HCT116 (cell line): ENCODE measurements at regions not wholly inside any gene's neighbourhood (a gene's known extent, or its start where the extent isn't known, plus 50 kb on each side); places are given as distances from the start of the nearest gene placed in this dataset.

ENCODE experiments used
- ATAC-seq: fragments of 200-7000 bp; cut with Tn5 transposase; 2 replicates; pipeline ENCODE4 v1.9.1; 2020; ENCODE audit warnings: mild to moderate bottlenecking, moderate library complexity
- BruUV-seq: library from RNA; stranded (reverse); fragments of 400-500 nt; replicated peaks from 2 replicates; lab custom pipeline; 2021; lab: Mats Ljungman, UMichigan
- CTCF ChIA-PET: fragments of 300-600 bp; sonication (Branson Sonifier 250); formaldehyde crosslinking; loops from one replicate; lab custom pipeline; 2021; ENCODE audit warnings: antibody characterized with exemption; lab: Charles Lee
- POLR2A ChIA-PET: fragments of 300-600, 350-600 bp; sonication (Branson Sonifier 250); formaldehyde crosslinking; loops from one replicate; lab custom pipeline; 2021; ENCODE audit warnings: antibody characterized with exemption; lab: Charles Lee
- RAD21 ChIA-PET, 2 experiments: fragments of 300-600 bp; sonication (Branson Sonifier 250); formaldehyde crosslinking; loops; one replicate each; lab custom pipeline; 2023; ENCODE audit warnings: low total read pairs in 2 of 2; ENCODE audit not compliant: uncharacterized antibody in 2 of 2, unreplicated experiment in 2 of 2, low non-redundant PET in 1 of 2; lab: Charles Lee
- DNase-seq: peaks from one replicate; pipeline ENCODE4 v3.0.0-alpha.2; 2010; ENCODE audit warnings: low read depth, low spot score
- H2AFZ ChIP-seq: fragments of 200-600 bp; shearing (Covaris generic), sonication (generic); 2 replicates; pipeline ENCODE4 v1.6.1; 2017; ENCODE audit warnings: low read depth, mixed run types, mixed read lengths, antibody characterized with exemption, low read length; ENCODE audit not compliant: poor library complexity, severe bottlenecking
- H3K27ac ChIP-seq: 2 replicates; pipeline ENCODE4 v1.5.1; 2012; ENCODE audit warnings: low read depth, low read length
- H3K27me3 ChIP-seq: fragments of 200-600 bp; sonication (generic); 2 replicates; pipeline ENCODE4 v1.6.1; 2016; ENCODE audit warnings: mixed run types, low read length, mixed read lengths; ENCODE audit not compliant: insufficient read depth
- H3K36me3 ChIP-seq, 2 experiments: fragments of 200-500 bp in 1 of 2; fragments of 200-600 bp in 1 of 2; sonication (Bioruptor generic) in 1 of 2; sonication (generic) in 1 of 2; 2 replicates each; pipeline versions ENCODE4 v1.5.1 to v1.6.1; 2014 to 2016; ENCODE audit warnings: low read length in 2 of 2, inconsistent platforms in 1 of 2, mixed read lengths in 1 of 2, mixed run types in 1 of 2; ENCODE audit not compliant: insufficient read depth in 2 of 2, control insufficient read depth in 1 of 2
- H3K4me1 ChIP-seq, 2 experiments: fragments of 200-600 bp in 1 of 2; sonication (generic) in 1 of 2; 2 replicates each; pipeline versions ENCODE4 v1.5.1 to v1.6.1; 2012 to 2017; ENCODE audit warnings: low read length in 2 of 2, inconsistent platforms in 1 of 2, mild to moderate bottlenecking in 1 of 2, mixed read lengths in 1 of 2, mixed run types in 1 of 2, moderate library complexity in 1 of 2; ENCODE audit not compliant: insufficient read depth in 2 of 2, control insufficient read depth in 1 of 2
- H3K4me2 ChIP-seq: fragments of 200-600 bp; sonication (generic); 2 replicates; pipeline ENCODE4 v1.6.1; 2017; ENCODE audit warnings: mixed run types, low read length, mixed read lengths
- H3K4me3 ChIP-seq, 2 experiments: fragments of 200-600 bp in 1 of 2; sonication (generic) in 1 of 2; replicated peaks in 1 of 2; 2 replicates each; pipeline ENCODE4 v1.5.1; 2011 to 2016; ENCODE audit warnings: low read length in 2 of 2, control low read depth in 1 of 2, low read depth in 1 of 2, mild to moderate bottlenecking in 1 of 2, mixed read lengths in 1 of 2, mixed run types in 1 of 2
- H3K79me2 ChIP-seq: fragments of 200-600 bp; sonication (generic); 2 replicates; pipeline ENCODE4 v1.6.1; 2017; ENCODE audit warnings: mild to moderate bottlenecking, mixed run types, low read length, moderate library complexity, mixed read lengths; ENCODE audit not compliant: insufficient read depth
- H3K9ac ChIP-seq: fragments of 200-600 bp; sonication (generic); 2 replicates; pipeline ENCODE4 v1.6.1; 2016; ENCODE audit warnings: low read length, mixed read lengths
- H3K9me2 ChIP-seq: fragments of 200-600 bp; sonication (generic), shearing (Covaris generic); 2 replicates; pipeline ENCODE4 v1.6.1; 2017; ENCODE audit warnings: mixed run types, mild to moderate bottlenecking, moderate library complexity; ENCODE audit not compliant: insufficient read depth
- H3K9me3 ChIP-seq, 2 experiments: fragments of 200-500 bp in 1 of 2; fragments of 200-600 bp in 1 of 2; sonication (Bioruptor generic) in 1 of 2; sonication (generic) in 1 of 2; 2 replicates each; pipeline ENCODE4 v1.6.1; 2014 to 2017; ENCODE audit warnings: low read length in 2 of 2, mixed read lengths in 2 of 2, inconsistent platforms in 1 of 2, low read depth in 1 of 2, mild to moderate bottlenecking in 1 of 2, mixed run types in 1 of 2, moderate library complexity in 1 of 2; ENCODE audit not compliant: control insufficient read depth in 1 of 2, insufficient read depth in 1 of 2
- H4K20me1 ChIP-seq: fragments of 200-600 bp; sonication (generic), shearing (Covaris generic); 2 replicates; pipeline ENCODE4 v1.6.1; 2017; ENCODE audit warnings: mixed run types, mild to moderate bottlenecking, moderate library complexity; ENCODE audit not compliant: insufficient read depth
- CBX3 ChIP-seq: IDR thresholded peaks from 2 replicates; pipeline ENCODE4 v1.6.1; 2012; ENCODE audit warnings: low read depth
- CEBPB ChIP-seq: IDR thresholded peaks from 2 replicates; pipeline ENCODE4 v1.6.1; 2012; ENCODE audit warnings: low read depth
- EGR1 ChIP-seq: IDR thresholded peaks from 2 replicates; pipeline ENCODE4 v1.6.1; 2012; ENCODE audit warnings: low read depth
- EZH2phosphoT487 ChIP-seq: fragments of 200-600 bp; IDR thresholded peaks from 2 replicates; pipeline ENCODE4 v1.6.1; 2018; ENCODE audit warnings: antibody characterized with exemption, borderline replicate concordance
- JUND ChIP-seq: IDR thresholded peaks from 2 replicates; pipeline ENCODE4 v1.6.1; 2012
- POLR2AphosphoS5 ChIP-seq: IDR thresholded peaks from 2 replicates; pipeline ENCODE4 v1.6.1; 2011; ENCODE audit warnings: mild to moderate bottlenecking, low read depth, low read length, moderate library complexity
- SIN3A ChIP-seq: IDR thresholded peaks from 2 replicates; pipeline ENCODE4 v1.6.1; 2012; ENCODE audit warnings: low read depth
- SP1 ChIP-seq: IDR thresholded peaks from 2 replicates; pipeline ENCODE4 v1.6.1; 2012; ENCODE audit warnings: low read depth
- YY1 ChIP-seq: IDR thresholded peaks from 2 replicates; pipeline ENCODE4 v1.6.1; 2011; ENCODE audit warnings: low read length, low read depth, moderate library complexity, mild to moderate bottlenecking; ENCODE audit not compliant: insufficient replicate concordance; ENCODE audit errors: extremely low read depth
- ZFX ChIP-seq: fragments of 450-650 bp; IDR thresholded peaks from 2 replicates; pipeline ENCODE4 v1.6.1; 2017
- ZNF274 ChIP-seq: fragments of 200-500 bp; sonication (Bioruptor generic); IDR thresholded peaks from 2 replicates; pipeline ENCODE4 v1.6.1; 2014; ENCODE audit warnings: mild to moderate bottlenecking, low read depth, low read length, inconsistent platforms
- intact Hi-C: fragments of 100-400 bp; cut with micrococcal nuclease; formaldehyde crosslinking; loops from 2 replicates; pipeline ENCODE4 v1.10.0; 2022
- TF ChIP-seq, protein P1 (sequence below): IDR thresholded peaks from 2 replicates; pipeline ENCODE4 v1.6.1; 2012
- TF ChIP-seq, protein P2 (sequence below): IDR thresholded peaks from 2 replicates; pipeline ENCODE4 v1.6.1; 2012
- TF ChIP-seq, protein P3 (sequence below): IDR thresholded peaks from 2 replicates; pipeline ENCODE4 v1.6.1; 2011; ENCODE audit warnings: mild to moderate bottlenecking, low read length, moderate library complexity; ENCODE audit not compliant: insufficient replicate concordance; ENCODE audit errors: extremely low read depth
- TF ChIP-seq, protein P4 (sequence below): IDR thresholded peaks from 2 replicates; pipeline ENCODE4 v1.6.1; 2012; ENCODE audit warnings: low read depth

DNA sequence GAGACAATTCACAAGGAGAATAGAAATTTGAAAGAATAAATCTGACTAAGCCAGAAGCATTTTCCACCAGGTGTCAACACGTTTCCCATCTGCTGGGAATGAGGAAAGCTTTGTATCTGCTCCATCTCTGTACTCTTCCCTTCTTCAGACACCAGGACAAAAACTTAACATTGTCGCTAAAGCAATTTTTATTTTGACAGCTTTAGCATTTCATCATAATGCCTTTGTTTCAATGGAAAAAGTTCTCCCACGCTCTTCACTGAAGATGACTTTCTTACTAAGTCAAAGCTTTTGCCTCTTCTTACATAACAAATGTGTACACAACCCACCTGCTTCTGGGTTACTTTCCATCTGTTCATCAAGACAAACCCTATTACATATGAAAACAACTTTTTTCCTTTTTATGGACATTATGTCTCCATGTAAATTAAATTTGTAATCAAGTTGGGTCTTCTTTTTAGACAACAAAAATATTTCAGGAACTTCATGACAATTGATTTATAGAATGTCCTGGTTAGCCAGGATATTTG lies 141.7 kb upstream of the GUCY1A1 start:
- ATAC-seq = no peak
- Histone ChIP-seq H4K20me1 (no peaks in the 10 kb centered on the region; the same call in 1 of the 2 replicates), H3K36me3 (no peaks in the 10 kb centered on the region), H3K27me3 (no peaks in the 10 kb centered on the region), H3K27ac (no peak overlapping the region), H3K4me1 (no peaks in the 10 kb centered on the region), H3K79me2 (no peaks in the 10 kb centered on the region), H3K9ac (no peak overlapping the region), H3K9me2 (no peaks in the 10 kb centered on the region), H2AFZ (no peak overlapping the region), H3K4me2 (no peak overlapping the region), H3K9me3 (peaks cover 0 to 5% of the 10 kb centered on the region in 2 experiments; a peak in 1 of 4 replicates), H3K4me3 (no peak overlapping the region)
- no TSS peak for BruUV-seq
- ChIA-PET RAD21 (no interaction called here), CTCF (no interaction called here), POLR2A (no interaction called here)
- no peak for DNase-seq
- intact Hi-C loops = no loop called here
- TF ChIP-seq, protein P1, sequence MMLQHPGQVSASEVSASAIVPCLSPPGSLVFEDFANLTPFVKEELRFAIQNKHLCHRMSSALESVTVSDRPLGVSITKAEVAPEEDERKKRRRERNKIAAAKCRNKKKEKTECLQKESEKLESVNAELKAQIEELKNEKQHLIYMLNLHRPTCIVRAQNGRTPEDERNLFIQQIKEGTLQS = no peak
- TF ChIP-seq POLR2AphosphoS5 = no peak
- TF ChIP-seq, protein P2, sequence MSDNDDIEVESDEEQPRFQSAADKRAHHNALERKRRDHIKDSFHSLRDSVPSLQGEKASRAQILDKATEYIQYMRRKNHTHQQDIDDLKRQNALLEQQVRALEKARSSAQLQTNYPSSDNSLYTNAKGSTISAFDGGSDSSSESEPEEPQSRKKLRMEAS = no peak
- no peak for TF ChIP-seq ZFX
- no peak for TF ChIP-seq JUND
- TF ChIP-seq SIN3A = no peak
- TF ChIP-seq EGR1 = no peak

DNA sequence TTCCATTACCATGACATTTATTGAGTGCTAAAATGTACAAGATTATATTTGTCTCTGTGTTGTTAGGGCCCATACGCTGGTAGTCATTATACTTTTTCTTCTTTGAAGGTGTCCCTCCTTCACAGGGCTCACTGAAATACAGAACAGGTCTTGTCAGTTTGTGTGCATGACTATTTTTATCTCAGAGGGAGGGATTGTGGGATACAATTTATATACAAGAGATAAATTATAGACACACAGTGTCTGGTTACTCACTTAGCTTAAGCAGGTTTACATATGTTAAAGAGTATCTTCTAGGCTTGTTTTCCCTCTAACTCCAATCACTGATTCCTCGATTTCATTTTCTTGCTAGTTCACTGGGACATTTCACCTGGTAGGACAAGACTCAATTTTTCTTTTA lies 143.3 kb upstream of the GUCY1A1 start:
- Histone ChIP-seq H3K4me3 (no peak overlapping the region), H3K9ac (no peak overlapping the region), H3K36me3 (no peaks in the 10 kb centered on the region), H3K27ac (no peak overlapping the region), H3K9me2 (no peaks in the 10 kb centered on the region), H3K4me2 (no peak overlapping the region), H3K9me3 (peaks cover 0 to 5% of the 10 kb centered on the region in 2 experiments; a peak in 1 of 4 replicates), H3K79me2 (no peaks in the 10 kb centered on the region), H3K4me1 (no peaks in the 10 kb centered on the region), H4K20me1 (no peaks in the 10 kb centered on the region; the same call in 1 of the 2 replicates), H2AFZ (no peak overlapping the region), H3K27me3 (no peaks in the 10 kb centered on the region)
- no TSS peak for BruUV-seq
- CTCF ChIA-PET = no interaction called here
- DNase-seq (no peak), ATAC-seq (no peak)
- POLR2A ChIA-PET = no interaction called here
- RAD21 ChIA-PET = no interaction called here
- intact Hi-C loops = no loop called here
- no peak for TF ChIP-seq JUND
- TF ChIP-seq, protein P1 = no peak
- TF ChIP-seq ZNF274 = no peak
- TF ChIP-seq CEBPB = no peak
- TF ChIP-seq EGR1 = no peak
- TF ChIP-seq SP1 = no peak
- no peak for TF ChIP-seq YY1
- no peak for TF ChIP-seq CBX3
- TF ChIP-seq, protein P3, sequence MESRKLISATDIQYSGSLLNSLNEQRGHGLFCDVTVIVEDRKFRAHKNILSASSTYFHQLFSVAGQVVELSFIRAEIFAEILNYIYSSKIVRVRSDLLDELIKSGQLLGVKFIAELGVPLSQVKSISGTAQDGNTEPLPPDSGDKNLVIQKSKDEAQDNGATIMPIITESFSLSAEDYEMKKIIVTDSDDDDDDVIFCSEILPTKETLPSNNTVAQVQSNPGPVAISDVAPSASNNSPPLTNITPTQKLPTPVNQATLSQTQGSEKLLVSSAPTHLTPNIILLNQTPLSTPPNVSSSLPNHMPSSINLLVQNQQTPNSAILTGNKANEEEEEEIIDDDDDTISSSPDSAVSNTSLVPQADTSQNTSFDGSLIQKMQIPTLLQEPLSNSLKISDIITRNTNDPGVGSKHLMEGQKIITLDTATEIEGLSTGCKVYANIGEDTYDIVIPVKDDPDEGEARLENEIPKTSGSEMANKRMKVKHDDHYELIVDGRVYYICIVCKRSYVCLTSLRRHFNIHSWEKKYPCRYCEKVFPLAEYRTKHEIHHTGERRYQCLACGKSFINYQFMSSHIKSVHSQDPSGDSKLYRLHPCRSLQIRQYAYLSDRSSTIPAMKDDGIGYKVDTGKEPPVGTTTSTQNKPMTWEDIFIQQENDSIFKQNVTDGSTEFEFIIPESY = no peak
- no peak for TF ChIP-seq ZFX
- TF ChIP-seq EZH2phosphoT487 = no peak
- TF ChIP-seq, protein P4, sequence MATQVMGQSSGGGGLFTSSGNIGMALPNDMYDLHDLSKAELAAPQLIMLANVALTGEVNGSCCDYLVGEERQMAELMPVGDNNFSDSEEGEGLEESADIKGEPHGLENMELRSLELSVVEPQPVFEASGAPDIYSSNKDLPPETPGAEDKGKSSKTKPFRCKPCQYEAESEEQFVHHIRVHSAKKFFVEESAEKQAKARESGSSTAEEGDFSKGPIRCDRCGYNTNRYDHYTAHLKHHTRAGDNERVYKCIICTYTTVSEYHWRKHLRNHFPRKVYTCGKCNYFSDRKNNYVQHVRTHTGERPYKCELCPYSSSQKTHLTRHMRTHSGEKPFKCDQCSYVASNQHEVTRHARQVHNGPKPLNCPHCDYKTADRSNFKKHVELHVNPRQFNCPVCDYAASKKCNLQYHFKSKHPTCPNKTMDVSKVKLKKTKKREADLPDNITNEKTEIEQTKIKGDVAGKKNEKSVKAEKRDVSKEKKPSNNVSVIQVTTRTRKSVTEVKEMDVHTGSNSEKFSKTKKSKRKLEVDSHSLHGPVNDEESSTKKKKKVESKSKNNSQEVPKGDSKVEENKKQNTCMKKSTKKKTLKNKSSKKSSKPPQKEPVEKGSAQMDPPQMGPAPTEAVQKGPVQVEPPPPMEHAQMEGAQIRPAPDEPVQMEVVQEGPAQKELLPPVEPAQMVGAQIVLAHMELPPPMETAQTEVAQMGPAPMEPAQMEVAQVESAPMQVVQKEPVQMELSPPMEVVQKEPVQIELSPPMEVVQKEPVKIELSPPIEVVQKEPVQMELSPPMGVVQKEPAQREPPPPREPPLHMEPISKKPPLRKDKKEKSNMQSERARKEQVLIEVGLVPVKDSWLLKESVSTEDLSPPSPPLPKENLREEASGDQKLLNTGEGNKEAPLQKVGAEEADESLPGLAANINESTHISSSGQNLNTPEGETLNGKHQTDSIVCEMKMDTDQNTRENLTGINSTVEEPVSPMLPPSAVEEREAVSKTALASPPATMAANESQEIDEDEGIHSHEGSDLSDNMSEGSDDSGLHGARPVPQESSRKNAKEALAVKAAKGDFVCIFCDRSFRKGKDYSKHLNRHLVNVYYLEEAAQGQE = no peak
